ENCODE measurements at regions not wholly inside any gene's neighbourhood (a gene's known extent, or its start where the extent isn't known, plus 50 kb on each side); places are given as distances from the start of the nearest gene placed in this dataset.

- no peak for TF ChIP-seq ZNF621 (tag by site-specific recombination; IDR thresholded peaks at IDR 0.05)
- no peak for TF ChIP-seq TRIM28 (IDR thresholded peaks at IDR 0.05; ENCODE audit: borderline replicate concordance, low read length)
- TF ChIP-seq ZNF623 (tag by site-specific recombination; IDR thresholded peaks at IDR 0.05), result no peak
- TF ChIP-seq ZBTB49 (tag by site-specific recombination; IDR thresholded peaks at IDR 0.05; ENCODE audit: low read depth), result no peak
- TF ChIP-seq HOXA7 (CRISPR knock-in tag; IDR thresholded peaks at IDR 0.05; ENCODE audit: borderline replicate concordance), result no peak
Observed at GRCh38 chr5:17880869-17881268, 246.6 kb downstream of the TAF11L14 start (continued).

GRCh38 chr5:17882760-17883488 lies 248.7 kb downstream of the TAF11L14 start:
- CTCF ChIA-PET, result no interaction called here
- POLR2A ChIA-PET, result no interaction called here

GRCh38 chr5:17888155-17888554 lies 253.9 kb downstream of the TAF11L14 start:
- no peaks in the 10 kb centered on the region for H3K4me1 ChIP-seq (ENCODE audit: control insufficient read depth, insufficient read depth, low read length)
- H3K9me3 ChIP-seq (ENCODE audit: control insufficient read depth, insufficient read depth, low read depth, low read length), result no peaks in the 10 kb centered on the region
- H3K36me3 ChIP-seq (ENCODE audit: control insufficient read depth in 2 of 2, insufficient read depth in 1 of 2, low read length in 2 of 2), result no peaks in the 10 kb centered on the region
- TF ChIP-seq ZSCAN4 (tag by site-specific recombination; IDR thresholded peaks at IDR 0.05) (peak; percentile 83), SP2 (tag by site-specific recombination; IDR thresholded peaks at IDR 0.05) (no peak), ZNF391 (tag by site-specific recombination; IDR thresholded peaks at IDR 0.05; ENCODE audit: borderline replicate concordance, low read depth) (no peak)
- H3K4me3 ChIP-seq (ENCODE audit: low read depth, low read length), result no peak overlapping the region
- ChIA-PET CTCF (no interaction called here), POLR2A (no interaction called here)
- H3K27ac ChIP-seq (ENCODE audit: extremely low read depth, low read depth, low read length), result no peak overlapping the region

More at GRCh38 chr5:17882760-17883488, 248.7 kb downstream of the TAF11L14 start:
- TF ChIP-seq ZNF155 (tag by site-specific recombination; IDR thresholded peaks at IDR 0.05), result no peak
- peak; percentile 58 for TF ChIP-seq ZIC2 (tag by site-specific recombination; IDR thresholded peaks at IDR 0.05)
- Histone ChIP-seq H3K4me1 (ENCODE audit: control insufficient read depth, insufficient read depth, low read length) (no peaks in the 10 kb centered on the region), H3K36me3 (ENCODE audit: control insufficient read depth in 2 of 2, insufficient read depth in 1 of 2, low read length in 2 of 2) (no peaks in the 10 kb centered on the region), H3K9me3 (ENCODE audit: control insufficient read depth, insufficient read depth, low read depth, low read length) (no peaks in the 10 kb centered on the region), H3K4me3 (ENCODE audit: low read depth, low read length) (no peak overlapping the region), H3K27ac (ENCODE audit: extremely low read depth, low read depth, low read length) (no peak overlapping the region)

- TF ChIP-seq ZNF266 (tag by site-specific recombination; IDR thresholded peaks at IDR 0.05; ENCODE audit: low read depth) (no peak), ZNF660 (tag by site-specific recombination; IDR thresholded peaks at IDR 0.05) (no peak), ZNF416 (tag by site-specific recombination; IDR thresholded peaks at IDR 0.05) (no peak), ZNF658 (tag by site-specific recombination; IDR thresholded peaks at IDR 0.05) (no peak), TCF7L2 (IDR thresholded peaks at IDR 0.05; ENCODE audit: borderline replicate concordance, low read depth, low read length) (no peak), ZNF404 (tag by site-specific recombination; IDR thresholded peaks at IDR 0.05) (no peak), ZNF654 (tag by site-specific recombination; IDR thresholded peaks at IDR 0.05; ENCODE audit: low read depth) (no peak)
- Histone ChIP-seq H3K27ac (ENCODE audit: extremely low read depth, low read depth, low read length) (no peak overlapping the region), H3K4me3 (ENCODE audit: low read depth, low read length) (no peak overlapping the region), H3K36me3 (ENCODE audit: control insufficient read depth in 2 of 2, insufficient read depth in 1 of 2, low read length in 2 of 2) (no peaks in the 10 kb centered on the region), H3K9me3 (ENCODE audit: control insufficient read depth, insufficient read depth, low read depth, low read length) (no peaks in the 10 kb centered on the region), H3K4me1 (ENCODE audit: control insufficient read depth, insufficient read depth, low read length) (no peaks in the 10 kb centered on the region)
- ChIA-PET CTCF (no interaction called here), POLR2A (no interaction called here)
Observed at GRCh38 chr5:17890501-17890900, 256.2 kb downstream of the TAF11L14 start.

Measured in HEK293 (cell line).